ENCODE measurements at regions not wholly inside any gene's neighbourhood (a gene's known extent, or its start where the extent isn't known, plus 50 kb on each side); places are given as distances from the start of the nearest gene placed in this dataset.

- no peaks in the 10 kb centered on the region for H3K36me3 ChIP-seq
- TF ChIP-seq CTCF (IDR thresholded peaks at IDR 0.05) = no peak
- no peak overlapping the region for H3K9ac ChIP-seq (ENCODE audit: low read depth in 2 of 2, low read length in 2 of 2)
- H3K27ac ChIP-seq = no peak overlapping the region
- H3K4me3 ChIP-seq = no peak overlapping the region
- H3K9me3 ChIP-seq = no peaks in the 10 kb centered on the region
- no peak for DNase-seq
- H3K4me1 ChIP-seq = no peaks in the 10 kb centered on the region
- intact Hi-C loops (cut with DNase I) = no loop called here
- no peaks in the 10 kb centered on the region for H3K27me3 ChIP-seq
These were observed 435.4 kb downstream of the MFSD1 start for GRCh38 chr3:159237226-159237625.

GRCh38 chr3:159238646-159239045 lies 436.8 kb downstream of the MFSD1 start:
- TF ChIP-seq CTCF (IDR thresholded peaks at IDR 0.05) = no peak
- Histone ChIP-seq H3K9ac (ENCODE audit: low read depth in 2 of 2, low read length in 2 of 2) (no peak overlapping the region), H3K4me3 (no peak overlapping the region), H3K36me3 (no peaks in the 10 kb centered on the region), H3K27me3 (no peaks in the 10 kb centered on the region), H3K27ac (no peak overlapping the region), H3K9me3 (no peaks in the 10 kb centered on the region), H3K4me1 (no peaks in the 10 kb centered on the region)
- intact Hi-C loops (cut with DNase I) = no loop called here
- DNase-seq = no peak

GRCh38 chr3:159239059-159239458 lies 437.2 kb downstream of the MFSD1 start:
- Histone ChIP-seq H3K27ac (no peak overlapping the region), H3K27me3 (no peaks in the 10 kb centered on the region), H3K4me3 (no peak overlapping the region), H3K9me3 (no peaks in the 10 kb centered on the region), H3K9ac (ENCODE audit: low read depth in 2 of 2, low read length in 2 of 2) (no peak overlapping the region), H3K4me1 (no peaks in the 10 kb centered on the region), H3K36me3 (no peaks in the 10 kb centered on the region)
- DNase-seq = no peak
- intact Hi-C loops (cut with DNase I) = no loop called here
- no peak for TF ChIP-seq CTCF (IDR thresholded peaks at IDR 0.05)

- Histone ChIP-seq H3K27me3 (no peaks in the 10 kb centered on the region), H3K9me3 (no peaks in the 10 kb centered on the region), H3K4me3 (no peak overlapping the region), H3K36me3 (no peaks in the 10 kb centered on the region), H3K9ac (ENCODE audit: low read depth in 2 of 2, low read length in 2 of 2) (no peak overlapping the region), H3K4me1 (no peaks in the 10 kb centered on the region), H3K27ac (no peak overlapping the region)
- TF ChIP-seq CTCF (IDR thresholded peaks at IDR 0.05) = no peak
- intact Hi-C loops (cut with DNase I) = no loop called here
- no peak for DNase-seq
These were observed 443.1 kb downstream of the MFSD1 start for GRCh38 chr3:159244933-159245332.

GRCh38 chr3:159245871-159246270 lies 444.0 kb downstream of the MFSD1 start:
- H3K36me3 ChIP-seq = no peaks in the 10 kb centered on the region
- H3K9me3 ChIP-seq = no peaks in the 10 kb centered on the region
- H3K27me3 ChIP-seq = no peaks in the 10 kb centered on the region
- H3K4me1 ChIP-seq = no peaks in the 10 kb centered on the region
- H3K27ac ChIP-seq = no peak overlapping the region
- H3K4me3 ChIP-seq = no peak overlapping the region
- no peak for DNase-seq
- no peak overlapping the region for H3K9ac ChIP-seq (ENCODE audit: low read depth in 2 of 2, low read length in 2 of 2)
- TF ChIP-seq CTCF (IDR thresholded peaks at IDR 0.05) = no peak
- intact Hi-C loops (cut with DNase I) = no loop called here

- H3K27me3 ChIP-seq = no peaks in the 10 kb centered on the region
- H3K27ac ChIP-seq = no peak overlapping the region
- H3K4me1 ChIP-seq = no peaks in the 10 kb centered on the region
- no peaks in the 10 kb centered on the region for H3K36me3 ChIP-seq
- TF ChIP-seq CTCF (IDR thresholded peaks at IDR 0.05) = no peak
- H3K9ac ChIP-seq (ENCODE audit: low read depth in 2 of 2, low read length in 2 of 2) = no peak overlapping the region
- H3K9me3 ChIP-seq = no peaks in the 10 kb centered on the region
- H3K4me3 ChIP-seq = no peak overlapping the region
- intact Hi-C loops (cut with DNase I) = no loop called here
- DNase-seq = no peak
These were observed 444.5 kb downstream of the MFSD1 start for GRCh38 chr3:159246385-159246784.

Data from colonic mucosa (tissue), 4 donors.